Fibroblast of lung (primary cell): ENCODE measurements at regions not wholly inside any gene's neighbourhood (a gene's known extent, or its start where the extent isn't known, plus 50 kb on each side); places are given as distances from the start of the nearest gene placed in this dataset.

Source experiments
- EZH2 ChIP-seq: IDR thresholded peaks from 2 replicates; pipeline ENCODE4 v1.5.1; 2012; ENCODE audit warnings: low read length, control low read depth, mild to moderate bottlenecking; ENCODE audit errors: missing control alignments
- TF ChIP-seq, protein P1 (sequence below), 2 donors: IDR thresholded peaks in 1 of 2; conservative IDR thresholded peaks in 1 of 2; 1 replicate in 1 of 2; 2 replicates in 1 of 2; pipeline ENCODE4 v1.5.1; 2011 to 2012; ENCODE audit warnings: low read length in 2 of 2, control low read depth in 1 of 2, inconsistent platforms in 1 of 2, low read depth in 1 of 2, mild to moderate bottlenecking in 1 of 2

- TF ChIP-seq, protein P1, sequence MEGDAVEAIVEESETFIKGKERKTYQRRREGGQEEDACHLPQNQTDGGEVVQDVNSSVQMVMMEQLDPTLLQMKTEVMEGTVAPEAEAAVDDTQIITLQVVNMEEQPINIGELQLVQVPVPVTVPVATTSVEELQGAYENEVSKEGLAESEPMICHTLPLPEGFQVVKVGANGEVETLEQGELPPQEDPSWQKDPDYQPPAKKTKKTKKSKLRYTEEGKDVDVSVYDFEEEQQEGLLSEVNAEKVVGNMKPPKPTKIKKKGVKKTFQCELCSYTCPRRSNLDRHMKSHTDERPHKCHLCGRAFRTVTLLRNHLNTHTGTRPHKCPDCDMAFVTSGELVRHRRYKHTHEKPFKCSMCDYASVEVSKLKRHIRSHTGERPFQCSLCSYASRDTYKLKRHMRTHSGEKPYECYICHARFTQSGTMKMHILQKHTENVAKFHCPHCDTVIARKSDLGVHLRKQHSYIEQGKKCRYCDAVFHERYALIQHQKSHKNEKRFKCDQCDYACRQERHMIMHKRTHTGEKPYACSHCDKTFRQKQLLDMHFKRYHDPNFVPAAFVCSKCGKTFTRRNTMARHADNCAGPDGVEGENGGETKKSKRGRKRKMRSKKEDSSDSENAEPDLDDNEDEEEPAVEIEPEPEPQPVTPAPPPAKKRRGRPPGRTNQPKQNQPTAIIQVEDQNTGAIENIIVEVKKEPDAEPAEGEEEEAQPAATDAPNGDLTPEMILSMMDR (conservative IDR thresholded peaks at IDR 0.05 in 1 of 2, IDR thresholded peaks at IDR 0.05 in 1 of 2; ENCODE audit: low read depth in 1 of 2, low read length in 2 of 2): no peak
- no peak for TF ChIP-seq EZH2
These were observed 507.3 kb upstream of the TYRP1 start for GRCh38 chr9:12185856-12186255.
